ENCODE measurements at regions not wholly inside any gene's neighbourhood (a gene's known extent, or its start where the extent isn't known, plus 50 kb on each side); places are given as distances from the start of the nearest gene placed in this dataset.

DNA sequence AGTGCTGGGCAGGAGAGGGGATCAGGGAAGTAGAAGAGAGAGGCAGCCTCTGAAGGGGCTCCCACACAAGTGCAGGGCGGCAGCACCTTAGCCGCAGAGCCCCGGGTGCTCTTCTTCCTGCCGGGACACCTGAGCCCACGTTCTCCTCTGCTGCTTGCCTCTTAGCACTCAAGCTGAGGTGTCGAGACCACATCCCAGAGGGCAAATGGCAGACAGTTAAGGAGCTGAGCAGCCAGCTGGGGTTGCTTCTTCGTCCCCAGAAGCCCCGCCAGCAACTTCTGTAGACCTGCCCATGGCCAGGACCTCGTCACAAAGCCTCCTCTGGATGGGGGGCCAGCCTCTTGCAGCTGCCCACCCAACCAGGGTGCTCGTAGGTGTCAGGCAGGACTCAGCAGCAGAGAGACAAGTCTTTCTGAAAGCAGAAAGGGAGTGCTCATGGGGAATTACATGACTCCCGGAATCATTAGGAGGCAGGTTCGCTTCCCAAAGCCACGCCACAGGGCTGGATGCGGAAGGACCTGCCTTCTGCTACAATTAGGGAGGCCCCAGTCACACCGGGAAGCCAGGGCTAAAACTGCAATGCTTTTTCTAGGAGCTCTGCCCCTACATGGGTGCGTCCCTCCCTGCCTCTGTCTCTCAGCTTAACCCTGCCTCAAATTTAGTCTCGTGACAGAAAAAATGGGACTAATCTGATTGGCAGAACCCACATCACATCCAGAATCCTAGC lies 141.4 kb upstream of the RAB4A start:
- no peak for ATAC-seq (ENCODE audit: low read depth)
- no peak overlapping the region for H3K4me3 ChIP-seq (ENCODE audit: severe bottlenecking)
- no peaks in the 10 kb centered on the region for H3K9me3 ChIP-seq (ENCODE audit: severe bottlenecking)
- H3K27ac ChIP-seq (ENCODE audit: poor library complexity, severe bottlenecking) = no peak overlapping the region
- no peaks in the 10 kb centered on the region for H3K4me1 ChIP-seq (ENCODE audit: insufficient read depth, poor library complexity, severe bottlenecking)
- no peaks in the 10 kb centered on the region for H3K27me3 ChIP-seq (ENCODE audit: insufficient read depth, poor library complexity, severe bottlenecking)
- no peak for DNase-seq (ENCODE audit: low spot score)
- TF ChIP-seq CTCF (IDR thresholded peaks at IDR 0.05; ENCODE audit: poor library complexity, severe bottlenecking) = no peak
- no peaks in the 10 kb centered on the region for H3K36me3 ChIP-seq (ENCODE audit: low read depth)

DNA sequence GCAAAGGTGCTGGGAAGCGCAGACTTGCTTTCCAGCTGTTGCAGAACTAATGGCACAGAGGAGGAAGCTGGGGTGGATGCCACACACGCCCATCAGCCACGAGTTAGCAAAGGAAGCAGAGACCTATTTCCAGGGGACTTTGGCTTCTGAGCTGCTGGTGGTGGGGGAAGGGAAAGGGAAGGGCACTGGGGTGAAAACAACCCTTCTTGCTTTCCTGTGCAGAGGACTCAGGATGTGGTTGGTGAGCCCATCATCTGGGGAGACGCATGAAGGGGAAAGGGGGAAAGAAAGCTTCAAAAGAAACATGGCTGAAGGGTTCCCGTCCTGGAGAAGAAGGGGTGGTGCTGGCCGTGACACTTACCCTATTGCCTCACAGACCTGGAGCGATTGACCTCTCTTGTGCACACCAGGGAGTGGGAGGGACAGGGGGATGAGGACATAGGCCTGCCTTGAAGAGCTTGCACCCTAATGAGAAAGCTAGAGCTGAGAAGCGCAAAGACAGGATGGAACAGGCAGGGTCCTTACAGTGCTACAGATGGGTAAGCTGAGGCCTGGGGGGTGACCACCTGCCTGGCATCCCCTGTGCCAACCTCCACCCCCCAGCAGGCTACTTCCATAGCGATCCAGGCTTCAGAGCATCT lies 140.8 kb upstream of the RAB4A start:
- Histone ChIP-seq H3K9me3 (ENCODE audit: severe bottlenecking) (no peaks in the 10 kb centered on the region), H3K4me3 (ENCODE audit: severe bottlenecking) (no peak overlapping the region), H3K36me3 (ENCODE audit: low read depth) (no peaks in the 10 kb centered on the region), H3K4me1 (ENCODE audit: insufficient read depth, poor library complexity, severe bottlenecking) (no peaks in the 10 kb centered on the region), H3K27ac (ENCODE audit: poor library complexity, severe bottlenecking) (no peak overlapping the region), H3K27me3 (ENCODE audit: insufficient read depth, poor library complexity, severe bottlenecking) (no peaks in the 10 kb centered on the region)
- TF ChIP-seq CTCF (IDR thresholded peaks at IDR 0.05; ENCODE audit: poor library complexity, severe bottlenecking) = no peak
- ATAC-seq (ENCODE audit: low read depth) (no peak), DNase-seq (ENCODE audit: low spot score) (no peak)

DNA sequence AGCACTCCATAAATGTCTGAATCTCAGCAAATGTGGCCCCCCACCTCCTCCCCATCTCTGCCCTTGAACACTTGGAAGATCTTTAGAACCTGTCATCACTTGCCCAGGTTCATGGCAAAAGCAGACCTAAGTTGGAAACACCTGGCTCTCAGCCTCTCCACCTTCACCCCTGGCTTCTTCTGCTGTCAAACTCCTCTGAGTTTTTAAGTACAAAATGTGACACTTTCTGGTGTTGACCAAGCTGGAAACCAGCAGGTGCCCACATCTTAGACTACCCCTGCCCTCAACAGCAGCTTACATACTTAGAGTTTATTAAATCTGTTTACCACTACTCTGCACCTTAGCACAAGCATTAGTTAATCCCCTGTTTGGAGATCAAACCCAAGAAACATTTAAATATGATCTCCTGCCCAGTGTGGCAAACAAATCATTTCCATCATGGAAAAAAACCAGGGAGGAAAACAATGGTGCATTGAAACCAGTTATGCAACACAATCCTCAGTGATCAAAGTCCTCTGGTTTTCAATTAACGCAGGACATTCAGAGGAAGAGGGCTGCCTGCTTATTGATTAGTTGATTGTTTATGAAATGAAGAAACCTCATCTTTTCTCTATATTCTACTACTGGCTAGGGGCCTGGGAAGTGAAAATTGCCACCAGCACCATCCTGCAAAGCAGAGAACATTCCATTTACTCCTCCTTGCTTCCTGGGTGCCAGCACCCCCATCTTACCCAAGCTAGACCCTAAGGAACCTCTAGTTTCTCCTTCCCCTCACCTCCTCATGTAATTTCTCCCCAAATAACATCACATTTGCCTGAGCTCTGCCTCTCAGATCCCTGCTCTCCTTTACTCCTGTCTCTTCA lies 139.4 kb upstream of the RAB4A start:
- TF ChIP-seq CTCF (IDR thresholded peaks at IDR 0.05; ENCODE audit: poor library complexity, severe bottlenecking) = no peak
- H3K36me3 ChIP-seq (ENCODE audit: low read depth) = no peaks in the 10 kb centered on the region
- H3K4me1 ChIP-seq (ENCODE audit: insufficient read depth, poor library complexity, severe bottlenecking) = no peaks in the 10 kb centered on the region
- H3K27me3 ChIP-seq (ENCODE audit: insufficient read depth, poor library complexity, severe bottlenecking) = no peaks in the 10 kb centered on the region
- DNase-seq (ENCODE audit: low spot score) (no peak), ATAC-seq (ENCODE audit: low read depth) (no peak)
- H3K27ac ChIP-seq (ENCODE audit: poor library complexity, severe bottlenecking) = no peak overlapping the region
- H3K9me3 ChIP-seq (ENCODE audit: severe bottlenecking) = no peaks in the 10 kb centered on the region
- H3K4me3 ChIP-seq (ENCODE audit: severe bottlenecking) = no peak overlapping the region

DNA sequence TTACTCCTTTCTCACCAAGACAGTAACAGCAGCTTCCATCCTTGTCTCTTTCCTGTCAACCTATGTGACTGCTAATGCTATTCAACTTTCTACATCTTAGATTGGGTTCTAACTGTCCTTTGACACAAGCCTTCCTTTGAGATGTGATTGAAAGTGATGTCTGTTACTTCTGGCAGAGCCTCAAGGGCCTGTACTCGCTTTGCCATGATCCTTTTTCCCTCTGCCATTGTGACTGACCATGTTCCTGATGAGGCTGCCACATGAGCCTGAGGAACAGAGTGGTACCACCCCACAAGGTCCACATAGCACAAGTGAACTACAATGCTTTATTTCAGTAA lies 138.8 kb upstream of the RAB4A start:
- DNase-seq (ENCODE audit: low spot score) (no peak), ATAC-seq (ENCODE audit: low read depth) (no peak)
- Histone ChIP-seq H3K4me3 (ENCODE audit: severe bottlenecking) (no peak overlapping the region), H3K9me3 (ENCODE audit: severe bottlenecking) (no peaks in the 10 kb centered on the region), H3K36me3 (ENCODE audit: low read depth) (no peaks in the 10 kb centered on the region), H3K27me3 (ENCODE audit: insufficient read depth, poor library complexity, severe bottlenecking) (no peaks in the 10 kb centered on the region), H3K27ac (ENCODE audit: poor library complexity, severe bottlenecking) (no peak overlapping the region), H3K4me1 (ENCODE audit: insufficient read depth, poor library complexity, severe bottlenecking) (no peaks in the 10 kb centered on the region)
- no peak for TF ChIP-seq CTCF (IDR thresholded peaks at IDR 0.05; ENCODE audit: poor library complexity, severe bottlenecking)

Data from RWPE2 (cell line).